Fibroblast of villous mesenchyme (primary cell): ENCODE measurements at regions not wholly inside any gene's neighbourhood (a gene's known extent, or its start where the extent isn't known, plus 50 kb on each side); places are given as distances from the start of the nearest gene placed in this dataset.
"Not testable (repeated sequence)": the region's sequence is repeated elsewhere in the genome, so short reads cannot be mapped to it uniquely, and the experiment has no call there.

Experiments used
- DNase-seq: peaks from one replicate; pipeline ENCODE4 v3.0.0-alpha.2; 2010; ENCODE audit warnings: low read depth
- H3K4me3 ChIP-seq: 2 replicates; pipeline ENCODE4 v1.5.1; 2011; ENCODE audit warnings: low read depth, mild to moderate bottlenecking, low read length
- TF ChIP-seq, protein P1 (sequence below): IDR thresholded peaks from 2 replicates; pipeline ENCODE4 v1.5.1; 2012; ENCODE audit warnings: low read depth, mild to moderate bottlenecking, low read length; ENCODE audit not compliant: insufficient read depth

DNA sequence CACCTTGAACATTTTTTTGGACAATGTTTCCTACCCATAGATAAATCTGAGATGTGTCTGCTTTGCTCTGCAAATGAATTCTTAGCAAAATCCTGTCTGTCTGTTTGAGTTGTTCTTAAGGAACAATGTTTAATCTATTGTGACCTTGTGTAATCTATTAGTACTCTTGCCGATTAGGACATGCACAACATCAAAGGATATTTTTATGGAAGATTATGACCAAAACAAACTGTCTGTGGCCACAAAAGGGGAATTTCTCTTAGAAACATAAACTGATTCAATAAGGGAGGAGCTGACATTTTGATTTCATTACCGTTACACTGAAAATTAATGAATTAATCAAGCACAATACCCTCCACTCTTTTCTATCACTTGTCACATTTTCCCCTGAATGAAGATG is 323.0 kb upstream of the PRR16 start:
- TF ChIP-seq, protein P1, sequence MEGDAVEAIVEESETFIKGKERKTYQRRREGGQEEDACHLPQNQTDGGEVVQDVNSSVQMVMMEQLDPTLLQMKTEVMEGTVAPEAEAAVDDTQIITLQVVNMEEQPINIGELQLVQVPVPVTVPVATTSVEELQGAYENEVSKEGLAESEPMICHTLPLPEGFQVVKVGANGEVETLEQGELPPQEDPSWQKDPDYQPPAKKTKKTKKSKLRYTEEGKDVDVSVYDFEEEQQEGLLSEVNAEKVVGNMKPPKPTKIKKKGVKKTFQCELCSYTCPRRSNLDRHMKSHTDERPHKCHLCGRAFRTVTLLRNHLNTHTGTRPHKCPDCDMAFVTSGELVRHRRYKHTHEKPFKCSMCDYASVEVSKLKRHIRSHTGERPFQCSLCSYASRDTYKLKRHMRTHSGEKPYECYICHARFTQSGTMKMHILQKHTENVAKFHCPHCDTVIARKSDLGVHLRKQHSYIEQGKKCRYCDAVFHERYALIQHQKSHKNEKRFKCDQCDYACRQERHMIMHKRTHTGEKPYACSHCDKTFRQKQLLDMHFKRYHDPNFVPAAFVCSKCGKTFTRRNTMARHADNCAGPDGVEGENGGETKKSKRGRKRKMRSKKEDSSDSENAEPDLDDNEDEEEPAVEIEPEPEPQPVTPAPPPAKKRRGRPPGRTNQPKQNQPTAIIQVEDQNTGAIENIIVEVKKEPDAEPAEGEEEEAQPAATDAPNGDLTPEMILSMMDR, result no peak

DNA sequence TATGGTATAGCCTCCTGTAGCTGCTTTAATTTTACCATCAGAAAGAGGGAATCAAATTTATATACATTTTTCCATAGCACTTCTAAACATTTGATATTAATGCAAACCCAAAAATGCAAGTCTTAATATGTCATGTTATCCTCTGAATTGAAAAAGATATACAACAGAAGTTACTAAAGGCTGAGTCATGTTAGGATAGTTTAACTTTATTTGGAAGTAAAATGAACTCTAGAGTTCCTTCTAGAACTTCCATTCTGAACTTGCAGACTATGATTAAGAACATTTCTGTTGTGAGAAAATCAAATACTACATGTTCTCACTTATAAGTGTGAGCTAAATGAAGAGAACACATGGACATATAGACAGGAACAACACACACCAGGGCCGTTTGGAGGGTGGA is 317.3 kb upstream of the PRR16 start:
- DNase-seq, result no peak
- H3K4me3 ChIP-seq, result no peak overlapping the region
- TF ChIP-seq, protein P1, result no peak

More for the DNA sequence above, 323.0 kb upstream of the PRR16 start:
- DNase-seq, result peak; percentile 52
- no peak overlapping the region for H3K4me3 ChIP-seq

DNA sequence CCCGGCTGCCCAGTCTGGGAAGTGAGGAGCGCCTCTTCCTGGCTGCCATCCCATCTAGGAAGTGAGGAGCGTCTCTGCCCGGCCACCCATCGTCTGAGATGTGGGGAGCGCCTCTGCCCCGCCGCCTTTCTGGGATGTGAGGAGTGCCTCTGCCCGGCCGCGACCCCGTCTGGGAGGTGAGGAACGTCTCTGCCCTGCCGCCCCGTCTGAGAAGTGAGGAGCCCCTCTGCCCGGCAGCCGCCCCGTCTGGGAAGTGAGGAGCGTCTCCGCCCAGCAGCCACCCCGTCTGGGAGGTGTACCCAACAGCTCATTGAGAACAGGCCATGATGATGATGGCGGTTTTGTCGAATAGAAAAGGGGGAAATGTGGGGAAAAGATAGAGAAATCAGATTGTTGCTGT is 316.2 kb upstream of the PRR16 start:
- not testable (repeated sequence) for H3K4me3 ChIP-seq, DNase-seq

DNA sequence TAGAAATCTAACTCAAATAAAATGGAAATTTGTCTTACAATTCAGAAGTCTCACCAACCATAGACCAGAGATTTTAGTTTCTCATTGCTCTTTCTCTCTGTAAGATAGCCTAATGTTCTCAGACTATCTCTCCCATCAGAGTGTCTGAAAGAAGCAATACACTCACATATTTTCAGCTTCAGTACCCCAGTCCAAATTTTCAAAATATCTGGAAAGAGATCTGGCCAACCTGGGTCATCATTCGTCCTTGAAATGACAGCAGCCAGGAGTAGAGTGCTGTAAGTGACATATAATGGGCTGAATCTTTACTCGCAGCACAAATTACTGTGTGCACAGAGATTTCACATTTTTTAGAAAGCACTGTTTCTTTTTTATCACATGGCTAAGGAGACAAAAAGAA is 313.3 kb upstream of the PRR16 start:
- DNase-seq, result no peak
- TF ChIP-seq, protein P1, result no peak
- H3K4me3 ChIP-seq, result no peak overlapping the region

DNA sequence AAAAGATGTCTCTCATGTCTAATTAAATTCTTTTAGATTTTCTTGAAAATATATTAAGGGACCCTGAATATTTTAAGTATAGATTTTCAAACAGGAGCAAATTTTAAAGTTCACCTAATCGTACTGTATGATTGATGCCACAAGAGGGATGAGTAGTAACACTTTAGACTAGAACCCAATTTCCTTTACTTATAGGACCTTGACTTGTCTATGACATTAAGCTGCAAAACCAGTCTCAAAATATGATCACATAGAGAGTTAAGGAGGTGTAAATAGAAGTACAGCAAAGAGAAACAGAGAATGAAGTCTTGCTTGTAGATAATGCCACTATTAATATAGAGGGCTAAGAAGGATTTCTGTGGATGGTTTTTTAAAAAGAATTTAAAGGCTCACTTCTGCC is 312.9 kb upstream of the PRR16 start:
- DNase-seq, result no peak
- H3K4me3 ChIP-seq, result no peak overlapping the region
- TF ChIP-seq, protein P1, result no peak

DNA sequence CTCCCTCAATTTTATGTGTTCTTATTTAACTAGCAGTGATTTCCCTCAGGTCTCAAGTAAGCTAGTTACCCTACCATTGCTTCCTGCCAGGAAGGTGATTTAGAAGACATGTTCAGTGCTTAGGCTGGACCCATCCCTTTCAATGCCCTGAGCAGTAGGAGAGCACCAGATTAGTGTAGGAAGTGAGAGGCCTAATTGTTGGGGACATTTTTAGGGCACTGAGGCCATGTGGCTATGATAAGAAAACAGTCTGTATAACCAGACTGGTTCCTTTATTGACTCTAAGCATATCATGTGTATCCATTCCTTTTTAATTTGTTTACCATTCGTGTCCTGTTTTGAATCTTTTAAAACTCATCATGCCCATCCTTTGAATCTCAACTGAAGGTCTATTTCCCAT is 312.3 kb upstream of the PRR16 start:
- TF ChIP-seq, protein P1, result no peak
- no peak overlapping the region for H3K4me3 ChIP-seq
- DNase-seq, result no peak

DNA sequence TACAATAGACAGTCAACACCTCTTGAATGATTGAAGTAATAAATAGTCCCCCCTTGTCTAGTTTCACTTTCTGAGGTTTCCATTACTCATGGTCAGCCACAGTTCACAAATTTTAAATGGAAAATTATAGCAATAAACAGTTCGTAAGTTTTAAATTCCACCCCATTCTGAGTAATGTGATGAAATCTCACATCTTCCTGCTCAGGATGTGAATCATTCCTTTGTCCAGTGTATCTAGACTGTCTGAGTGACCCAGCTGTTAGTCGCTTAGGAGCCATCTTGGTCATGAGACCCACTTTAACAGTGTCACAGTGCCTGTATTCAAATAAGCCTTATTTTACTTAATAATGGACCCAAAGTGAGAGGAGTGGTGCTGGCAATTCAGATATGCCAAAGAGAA is 311.6 kb upstream of the PRR16 start:
- TF ChIP-seq, protein P1, result no peak
- peak; percentile 81 for DNase-seq
- H3K4me3 ChIP-seq, result no peak overlapping the region

DNA sequence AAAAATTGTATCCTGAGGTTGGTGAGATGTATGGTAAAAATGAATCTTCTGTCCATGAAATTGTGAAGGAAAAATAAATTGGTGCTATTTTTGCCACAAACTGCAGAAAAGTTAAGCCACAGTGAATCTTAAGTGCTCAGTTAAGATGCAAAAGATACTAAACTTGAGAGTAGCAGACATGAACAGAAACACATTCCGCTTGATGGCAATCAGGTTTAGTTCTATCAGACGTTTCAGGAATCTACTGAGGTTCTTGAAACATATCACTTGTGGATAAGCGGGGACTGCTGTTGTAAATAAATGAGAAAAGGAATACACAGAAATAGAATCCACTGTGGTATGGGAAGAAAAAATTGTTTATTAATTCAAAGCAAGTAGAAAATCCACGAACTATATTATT is 311.2 kb upstream of the PRR16 start:
- no peak overlapping the region for H3K4me3 ChIP-seq
- TF ChIP-seq, protein P1, result no peak
- no peak for DNase-seq
